Brain microvascular endothelial cell (primary cell): ENCODE measurements at regions not wholly inside any gene's neighbourhood (a gene's known extent, or its start where the extent isn't known, plus 50 kb on each side); places are given as distances from the start of the nearest gene placed in this dataset.
"Not testable (repeated sequence)": the region's sequence is repeated elsewhere in the genome, so short reads cannot be mapped to it uniquely, and the experiment has no call there.

Experiments used
- DNase-seq: peaks from one replicate; pipeline ENCODE4 v3.0.0-alpha.2; 2020
- H3K27ac ChIP-seq: fragments of 250-450 bp; sonication (Bioruptor Pico); 2 replicates; pipeline ENCODE4 v1.5.1; 2020; ENCODE audit warnings: mild to moderate bottlenecking, moderate library complexity
- H3K27me3 ChIP-seq: fragments of 250-450 bp; sonication (Bioruptor Pico); replicated peaks from 2 replicates; pipeline ENCODE4 v1.5.1; 2020; ENCODE audit warnings: mild to moderate bottlenecking
- H3K36me3 ChIP-seq: fragments of 250-450 bp; sonication (Bioruptor Pico); replicated peaks from 2 replicates; pipeline ENCODE4 v1.5.1; 2020; ENCODE audit warnings: mild to moderate bottlenecking
- H3K4me3 ChIP-seq: 2 replicates; pipeline ENCODE4 v1.5.1; 2011; ENCODE audit warnings: low read depth, mild to moderate bottlenecking, control low read depth, low read length, moderate library complexity
- CTCF ChIP-seq: IDR thresholded peaks from 2 replicates; pipeline ENCODE4 v1.5.1; 2011; ENCODE audit warnings: low read depth, mild to moderate bottlenecking, moderate library complexity, low read length, control low read depth, inconsistent platforms; ENCODE audit errors: missing control alignments
- in situ Hi-C: cut with HindIII; loops from 2 replicates; pipeline ENCODE4 v1.10.0; 2017; ENCODE audit warnings: low sequenced_read_pairs, low pct_ligation_motif_present

GRCh38 chr2:208916881-208917280, 507.0 kb upstream of the MAP2 start:
- no peak for TF ChIP-seq CTCF
- H3K27ac ChIP-seq = no peak overlapping the region
- no peaks in the 10 kb centered on the region for H3K27me3 ChIP-seq
- H3K36me3 ChIP-seq = no peaks in the 10 kb centered on the region
- no peak for DNase-seq
- no peak overlapping the region for H3K4me3 ChIP-seq
- in situ Hi-C loops = no loop called here

- H3K27me3 ChIP-seq, H3K4me3 ChIP-seq, H3K36me3 ChIP-seq, H3K27ac ChIP-seq, in situ Hi-C loops, DNase-seq: not testable (repeated sequence)
Measured at GRCh38 chr2:208921358-208921757, 502.5 kb upstream of the MAP2 start.

GRCh38 chr2:208927867-208928266, 496.0 kb upstream of the MAP2 start:
- no peak for DNase-seq
- in situ Hi-C loops = no loop called here

GRCh38 chr2:208929139-208929864, 494.5 kb upstream of the MAP2 start:
- no peaks in the 10 kb centered on the region for H3K36me3 ChIP-seq
- no peaks in the 10 kb centered on the region for H3K27me3 ChIP-seq
- in situ Hi-C loops = no loop called here
- H3K27ac ChIP-seq = no peak overlapping the region
- no peak for TF ChIP-seq CTCF
- H3K4me3 ChIP-seq = no peak overlapping the region
- no peak for DNase-seq

More at GRCh38 chr2:208927867-208928266, 496.0 kb upstream of the MAP2 start:
- no peak overlapping the region for H3K4me3 ChIP-seq
- no peaks in the 10 kb centered on the region for H3K36me3 ChIP-seq
- no peaks in the 10 kb centered on the region for H3K27me3 ChIP-seq
- TF ChIP-seq CTCF = no peak
- no peak overlapping the region for H3K27ac ChIP-seq

- in situ Hi-C loops = no loop called here
Measured at GRCh38 chr2:208929894-208930427, 493.9 kb upstream of the MAP2 start.

GRCh38 chr2:208935531-208935930, 488.3 kb upstream of the MAP2 start:
- no peaks in the 10 kb centered on the region for H3K36me3 ChIP-seq
- no peak for DNase-seq
- no peak for TF ChIP-seq CTCF
- no peak overlapping the region for H3K27ac ChIP-seq
- no peak overlapping the region for H3K4me3 ChIP-seq
- in situ Hi-C loops = no loop called here
- H3K27me3 ChIP-seq = no peaks in the 10 kb centered on the region

More at GRCh38 chr2:208929894-208930427, 493.9 kb upstream of the MAP2 start:
- Histone ChIP-seq H3K27me3 (no peaks in the 10 kb centered on the region), H3K27ac (no peak overlapping the region), H3K4me3 (no peak overlapping the region), H3K36me3 (no peaks in the 10 kb centered on the region)
- no peak for DNase-seq
- no peak for TF ChIP-seq CTCF
